ENCODE measurements at regions not wholly inside any gene's neighbourhood (a gene's known extent, or its start where the extent isn't known, plus 50 kb on each side); places are given as distances from the start of the nearest gene placed in this dataset.

DNA sequence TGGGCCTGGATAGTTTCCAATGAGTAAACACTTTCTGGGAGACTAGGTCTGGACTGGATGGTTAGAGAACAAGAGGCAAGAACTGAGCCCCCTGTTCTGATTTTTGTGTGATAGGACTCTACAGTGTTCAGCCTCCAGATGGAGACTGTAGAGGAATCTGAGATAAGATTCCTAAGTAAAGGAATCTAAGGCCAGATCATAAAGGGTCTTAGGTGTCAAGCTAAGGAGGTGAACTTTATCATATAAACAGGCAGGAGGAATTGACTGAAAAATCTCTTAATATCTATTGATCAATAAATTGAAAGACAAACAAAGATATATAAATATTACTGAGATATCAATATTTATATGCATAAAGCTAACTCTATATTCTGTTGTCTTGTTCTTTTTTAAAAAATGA, 449.1 kb upstream of the DAB1 start:
- no peak for DNase-seq (ENCODE audit: low read depth in 2 of 2)

DNA sequence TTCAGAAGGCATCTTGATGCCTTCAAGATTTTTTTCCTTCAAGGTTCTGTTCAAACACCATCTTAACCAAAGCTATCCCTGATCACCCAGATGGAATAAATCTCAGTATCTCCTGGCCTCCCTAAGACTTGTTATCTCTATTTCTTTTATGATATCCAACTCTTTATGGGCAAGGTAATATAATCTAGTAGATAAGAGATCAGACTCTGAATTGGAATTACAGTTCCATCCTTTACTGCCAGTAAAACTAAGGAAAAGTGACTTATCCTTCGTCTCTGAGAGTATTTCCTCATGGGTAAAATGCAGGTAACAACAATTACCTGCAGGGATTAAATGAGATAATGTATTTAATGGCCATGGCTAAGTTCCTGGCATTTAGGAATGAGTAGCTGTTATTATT, 445.0 kb upstream of the DAB1 start:
- no peak for DNase-seq (ENCODE audit: low read depth in 2 of 2)

DNA sequence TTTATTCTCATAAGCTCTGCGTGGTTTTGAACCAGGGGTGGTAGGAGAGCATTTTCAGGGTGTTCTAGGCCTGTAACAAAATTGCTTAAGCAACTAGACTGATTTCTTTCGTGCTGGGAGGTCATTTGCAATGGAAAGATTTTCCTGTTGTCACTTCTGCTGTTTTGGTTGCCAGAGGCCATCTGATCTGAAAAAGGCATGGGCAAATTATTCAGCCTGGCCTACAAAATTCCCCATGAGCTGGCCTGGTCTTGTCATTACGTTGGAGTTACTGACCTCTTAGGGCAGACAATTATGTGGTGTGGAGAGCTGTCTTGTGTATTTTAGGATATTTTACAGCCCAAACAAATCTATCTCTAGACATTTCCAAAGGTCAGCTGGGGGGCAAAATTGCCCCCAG, 444.4 kb upstream of the DAB1 start:
- no peak for DNase-seq (ENCODE audit: low read depth in 2 of 2)

GRCh38 chr1:57866998-57867397, 443.1 kb upstream of the DAB1 start:
- no peak for DNase-seq (ENCODE audit: low read depth in 2 of 2)

GRCh38 chr1:57860931-57861565, 437.2 kb upstream of the DAB1 start:
- no peak for DNase-seq (ENCODE audit: low read depth in 2 of 2)

- no peak for DNase-seq (ENCODE audit: low read depth in 2 of 2)
These were observed 436.5 kb upstream of the DAB1 start for GRCh38 chr1:57860325-57860724.

- DNase-seq (ENCODE audit: low read depth in 2 of 2), result no peak
These were observed 434.9 kb upstream of the DAB1 start for GRCh38 chr1:57858740-57859139.

DNA sequence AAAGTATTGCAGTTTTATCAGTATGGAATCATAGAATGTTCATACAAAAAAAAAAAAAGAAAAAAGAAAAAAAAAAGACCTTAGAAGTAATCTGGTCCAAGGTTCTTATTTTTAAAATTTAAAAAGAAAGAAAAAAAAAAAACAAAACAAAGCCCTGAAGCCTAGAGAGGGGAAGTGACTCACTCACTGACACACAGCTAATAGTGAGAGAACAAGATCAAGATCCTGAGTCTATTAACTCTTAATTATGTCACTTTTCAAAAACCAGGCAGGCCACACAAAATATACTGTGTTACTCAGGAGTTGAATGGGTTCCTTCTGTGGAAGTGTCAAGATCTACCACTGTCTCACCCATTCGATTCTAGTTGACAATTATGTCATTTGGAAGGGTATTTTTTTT, 433.9 kb upstream of the DAB1 start:
- DNase-seq (ENCODE audit: low read depth in 2 of 2), result no peak

DNA sequence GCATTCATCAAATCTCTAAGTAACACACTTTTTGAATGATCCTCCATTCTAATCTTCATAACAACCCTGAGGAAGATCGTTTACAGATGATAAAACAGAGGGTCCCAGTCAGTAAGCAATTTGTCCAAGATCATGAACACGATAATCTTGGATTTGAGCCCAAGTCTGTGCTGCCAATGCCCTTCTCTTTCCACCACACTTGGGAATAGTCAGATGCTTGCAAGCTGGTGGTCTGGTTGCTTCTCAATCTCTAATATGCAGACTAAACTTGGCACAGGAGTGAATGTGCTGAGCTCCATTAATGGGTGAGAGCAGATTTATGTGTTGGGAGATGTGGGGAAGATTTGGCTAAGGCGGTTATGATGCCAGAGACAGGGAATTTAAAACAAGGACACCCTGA, 430.6 kb upstream of the DAB1 start:
- DNase-seq (ENCODE audit: low read depth in 2 of 2), result no peak

DNA sequence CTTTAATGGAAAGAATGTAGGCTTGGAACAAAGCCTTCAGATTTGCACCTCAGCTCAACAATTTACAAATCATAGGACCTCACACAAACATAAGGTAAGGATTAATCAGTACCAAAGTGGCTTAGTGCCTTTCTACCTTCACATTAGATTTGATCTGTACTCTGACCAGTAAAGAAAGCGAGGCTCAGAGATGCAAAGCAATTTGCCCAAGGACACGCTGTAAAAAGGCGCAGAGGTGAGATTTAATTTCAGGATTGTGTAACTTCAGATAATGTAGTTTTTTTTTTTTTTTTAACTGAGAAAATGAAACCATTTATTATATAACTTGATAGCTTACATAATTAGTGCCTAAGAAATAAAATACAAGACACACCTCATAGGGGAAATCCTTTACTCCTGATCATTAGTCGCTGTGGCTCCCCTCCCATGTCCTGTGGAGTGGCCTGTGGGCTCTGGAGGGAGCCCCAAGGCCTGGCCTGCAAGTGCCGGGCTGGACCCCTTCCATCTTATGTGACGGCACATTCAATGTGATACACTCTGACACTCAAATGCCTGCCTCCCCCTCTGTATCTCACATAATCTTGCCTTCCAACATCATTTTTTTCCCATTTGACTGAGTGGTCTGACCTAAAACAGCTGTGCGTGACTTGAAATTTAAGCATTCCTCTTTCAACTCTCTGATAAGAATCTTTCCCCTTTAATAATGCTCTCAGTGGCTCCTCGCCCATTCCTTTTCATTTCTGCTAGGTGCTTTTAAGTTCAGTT, 426.5 kb upstream of the DAB1 start:
- no peak for DNase-seq (ENCODE audit: low read depth in 2 of 2)

DNA sequence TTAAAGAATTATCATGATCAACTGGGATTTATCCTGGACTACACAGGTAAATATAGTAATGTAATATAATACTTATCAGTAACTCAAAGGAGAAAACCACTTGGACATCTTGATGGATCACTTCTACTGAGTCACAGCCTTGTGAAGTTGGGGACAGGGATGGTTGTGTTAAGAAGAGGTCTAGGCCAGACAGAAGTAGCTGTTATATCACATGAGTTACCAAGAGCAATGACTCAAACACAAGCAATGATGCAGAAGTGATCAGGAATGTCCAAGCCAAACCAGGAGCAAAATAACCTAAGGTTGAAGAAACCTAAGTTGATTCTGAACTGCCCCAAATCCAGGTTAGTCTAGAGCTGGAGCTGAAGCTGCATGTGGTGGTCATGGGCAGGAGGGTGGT, 424.5 kb upstream of the DAB1 start:
- no peak for DNase-seq (ENCODE audit: low read depth in 2 of 2)

GRCh38 chr1:57845041-57845440, 421.2 kb upstream of the DAB1 start:
- DNase-seq (ENCODE audit: low read depth in 2 of 2), result no peak

- no peak for DNase-seq (ENCODE audit: low read depth in 2 of 2)
These were observed 420.6 kb upstream of the DAB1 start for GRCh38 chr1:57844382-57844980.

GRCh38 chr1:57843760-57844159, 419.9 kb upstream of the DAB1 start:
- DNase-seq (ENCODE audit: low read depth in 2 of 2), result no peak

DNA sequence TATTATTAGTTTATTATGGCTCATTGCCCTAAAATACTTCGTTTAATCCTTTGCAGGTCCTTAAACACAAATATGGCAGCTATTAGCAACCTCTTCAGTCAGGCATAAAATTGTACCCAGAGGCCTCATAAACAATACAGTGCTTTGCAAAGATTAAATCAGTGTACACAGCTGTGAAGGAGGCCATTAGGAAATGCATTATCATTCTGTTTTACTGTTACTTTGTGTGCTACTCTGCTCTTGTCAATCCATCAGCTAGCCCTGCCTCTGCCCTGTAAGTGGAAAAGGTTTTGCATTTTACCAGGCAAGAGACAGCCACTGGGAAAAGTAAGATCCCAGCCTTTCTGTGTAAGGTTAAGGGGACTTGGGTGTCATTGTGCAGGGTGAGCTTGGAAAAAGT, 415.7 kb upstream of the DAB1 start:
- DNase-seq (ENCODE audit: low read depth in 2 of 2), result no peak

DNA sequence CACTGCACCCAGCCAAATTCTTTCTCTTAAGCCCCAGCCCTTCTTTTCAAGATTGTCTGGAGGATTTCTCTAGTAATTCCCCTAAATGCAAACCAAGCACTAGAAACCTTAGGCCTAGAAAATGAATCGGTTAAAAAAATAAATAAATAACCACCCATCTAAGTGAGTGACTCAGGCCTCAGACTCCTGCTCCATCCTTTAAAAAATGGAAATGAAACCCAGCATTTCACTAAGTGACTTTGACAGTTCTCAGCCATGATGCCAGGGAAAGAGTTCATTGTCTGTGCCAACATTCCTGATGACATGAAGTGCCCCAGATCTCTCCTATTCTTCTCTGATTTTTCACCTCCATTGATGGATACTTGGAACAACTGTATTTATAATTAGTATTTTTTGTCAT, 415.2 kb upstream of the DAB1 start:
- DNase-seq (ENCODE audit: low read depth in 2 of 2), result no peak

DNA sequence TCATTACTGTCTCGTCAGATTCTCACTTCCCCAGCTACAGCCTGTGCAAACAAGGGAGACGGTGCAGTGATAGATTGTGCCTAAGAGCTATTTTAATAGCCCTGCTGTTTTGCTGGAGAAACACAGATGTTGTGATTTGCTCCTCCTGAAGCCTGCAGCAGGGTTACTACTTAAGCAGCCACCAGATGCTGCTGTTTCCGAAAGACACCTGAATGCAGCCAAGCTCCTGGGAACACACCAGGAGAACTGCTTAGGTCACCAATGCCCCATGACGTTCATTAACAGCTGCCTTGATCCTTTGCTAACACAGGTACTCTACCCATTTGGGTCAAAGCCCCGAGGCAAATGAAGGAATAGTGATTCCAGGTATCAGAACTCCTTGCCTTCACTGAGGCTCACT, 411.8 kb upstream of the DAB1 start:
- DNase-seq (ENCODE audit: low read depth in 2 of 2), result no peak

GRCh38 chr1:57833296-57833695, 409.4 kb upstream of the DAB1 start:
- no peak for DNase-seq (ENCODE audit: low read depth in 2 of 2)

GRCh38 chr1:57832612-57833011, 408.8 kb upstream of the DAB1 start:
- DNase-seq (ENCODE audit: low read depth in 2 of 2), result no peak

GRCh38 chr1:57831624-57832023, 407.8 kb upstream of the DAB1 start:
- DNase-seq (ENCODE audit: low read depth in 2 of 2), result no peak

DNA sequence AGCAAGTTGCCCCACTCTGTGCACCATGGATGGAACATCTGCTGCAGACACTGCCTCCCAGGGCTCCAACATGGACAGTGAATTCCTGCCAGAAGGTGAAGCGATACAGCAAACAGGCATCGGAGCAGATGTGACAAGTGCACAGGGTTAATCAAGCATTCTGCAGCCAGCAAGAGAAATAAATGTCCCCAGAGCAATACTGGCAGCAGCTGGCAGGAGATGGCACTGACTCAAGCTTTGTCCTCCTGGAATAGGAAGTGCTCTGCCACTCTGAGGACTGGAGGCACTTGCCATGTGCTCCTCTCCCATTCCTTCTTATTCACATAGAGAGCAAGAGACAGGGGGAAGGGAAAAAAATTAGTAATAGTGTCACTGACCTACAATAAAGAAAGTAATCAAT, 402.7 kb upstream of the DAB1 start:
- DNase-seq (ENCODE audit: low read depth in 2 of 2), result no peak

DNA sequence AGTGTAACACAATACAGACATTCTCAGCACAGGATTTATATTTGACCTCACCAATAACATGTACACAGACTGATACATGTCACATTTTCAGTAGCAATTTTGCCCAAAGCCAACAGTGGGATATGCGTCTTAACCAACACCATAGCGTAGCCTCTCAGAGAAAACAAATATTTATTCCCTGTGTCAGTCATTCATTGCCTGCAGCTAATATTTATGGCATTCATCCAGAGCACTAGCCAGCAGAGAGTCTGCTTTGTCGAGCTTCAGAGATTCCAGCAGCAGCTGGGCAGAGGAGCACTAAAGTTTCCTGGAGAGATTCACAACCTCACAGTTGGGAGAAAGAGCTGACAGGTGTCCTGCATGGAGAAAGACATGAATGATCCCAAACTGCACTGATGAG, 400.7 kb upstream of the DAB1 start:
- no peak for DNase-seq (ENCODE audit: low read depth in 2 of 2)

- no peak for DNase-seq (ENCODE audit: low read depth in 2 of 2)
These were observed 396.7 kb upstream of the DAB1 start for GRCh38 chr1:57820356-57821095.
